B cell (primary cell): ENCODE measurements at regions not wholly inside any gene's neighbourhood (a gene's known extent, or its start where the extent isn't known, plus 50 kb on each side); places are given as distances from the start of the nearest gene placed in this dataset.
"Not testable (repeated sequence)": the region's sequence is repeated elsewhere in the genome, so short reads cannot be mapped to it uniquely, and the experiment has no call there.

ENCODE experiments used
- ATAC-seq: fragments of 200-7000 bp; cut with Tn5 transposase; one replicate; pipeline ENCODE4 v1.10.0; 2021; ENCODE audit warnings: low read depth, mild to moderate bottlenecking, moderate number of reproducible peaks, moderate library complexity
- CTCF ChIA-PET: fragments of 350-600 bp; sonication (Branson Sonifier 250); formaldehyde crosslinking; loops from one replicate; lab custom pipeline; 2021; ENCODE audit warnings: antibody characterized with exemption, inconsistent platforms; lab: Charles Lee
- POLR2A ChIA-PET: fragments of 350-600 bp; sonication (Branson Sonifier 250); formaldehyde crosslinking; loops from one replicate; lab custom pipeline; 2021; ENCODE audit warnings: antibody characterized with exemption; lab: Charles Lee
- DNase-seq: peaks from one replicate; pipeline ENCODE4 v3.0.0; 2013
- H2AFZ ChIP-seq: 2 replicates; pipeline ENCODE4 v1.6.1; 2012; ENCODE audit warnings: mild to moderate bottlenecking, low read depth, low read length; ENCODE audit not compliant: insufficient read depth, poor library complexity, severe bottlenecking
- H3K27ac ChIP-seq, 2 donors: 1 replicate in 1 of 2; 2 replicates in 1 of 2; pipeline ENCODE4 v1.5.1; 2012 to 2013; ENCODE audit warnings: low read length in 2 of 2, mild to moderate bottlenecking in 2 of 2, moderate library complexity in 1 of 2
- H3K27me3 ChIP-seq, 4 experiments: fragments of 200-600 bp in 1 of 4; sonication (generic) in 1 of 4; replicated peaks in 1 of 4; 1 replicate in 2 of 4; 2 replicates in 2 of 4; pipeline versions ENCODE4 v1.6.1 to v1.7.0; 2013 to 2016; ENCODE audit warnings: low read length in 3 of 4, mild to moderate bottlenecking in 2 of 4, mixed read lengths in 1 of 4, moderate library complexity in 1 of 4; ENCODE audit not compliant: insufficient read depth in 4 of 4, control insufficient read depth in 3 of 4; ENCODE audit errors: control extremely low read depth in 1 of 4
- H3K36me3 ChIP-seq, 2 experiments: replicated peaks in 1 of 2; 1 replicate in 1 of 2; 2 replicates in 1 of 2; pipeline versions ENCODE4 v1.6.1 to v1.7.1; 2013; ENCODE audit warnings: low read length in 1 of 2; ENCODE audit not compliant: insufficient read depth in 2 of 2, control insufficient read depth in 1 of 2; ENCODE audit errors: control extremely low read depth in 1 of 2, extremely low read depth in 1 of 2
- H3K4me1 ChIP-seq, 2 donors: fragments of 200-600 bp in 1 of 2; sonication (generic) in 1 of 2; 1 replicate in 1 of 2; 2 replicates in 1 of 2; pipeline versions ENCODE4 v1.5.1 to v1.6.1; 2013 to 2017; ENCODE audit warnings: low read length in 2 of 2; ENCODE audit not compliant: control insufficient read depth in 2 of 2, insufficient read depth in 2 of 2
- H3K4me2 ChIP-seq: replicated peaks from 2 replicates; pipeline ENCODE3; 2012; ENCODE audit warnings: mild to moderate bottlenecking, low read depth, low read length; ENCODE audit not compliant: poor library complexity, severe bottlenecking
- H3K4me3 ChIP-seq, 5 experiments: fragments of 200-600 bp in 1 of 5; sonication (generic) in 1 of 5; 1 replicate in 3 of 5; 2 replicates in 2 of 5; pipeline versions ENCODE4 v1.5.1 to v1.7.0; 2011 to 2016; ENCODE audit warnings: low read length in 4 of 5, mild to moderate bottlenecking in 4 of 5, low read depth in 2 of 5, control low read depth in 1 of 5, moderate library complexity in 1 of 5; ENCODE audit not compliant: insufficient read depth in 1 of 5; ENCODE audit errors: control extremely low read depth in 1 of 5, extremely low read depth in 1 of 5
- H3K79me2 ChIP-seq: fragments of 200-600 bp; sonication (generic); one replicate; pipeline ENCODE4 v1.6.0; 2016; ENCODE audit warnings: low read length; ENCODE audit not compliant: control insufficient read depth, insufficient read depth
- H3K9ac ChIP-seq: fragments of 200-600 bp; sonication (generic); 2 replicates; pipeline ENCODE4 v1.6.1; 2017; ENCODE audit warnings: mild to moderate bottlenecking, low read length, moderate library complexity
- H3K9me3 ChIP-seq, 3 donors: one replicate each; pipeline versions ENCODE4 v1.6.1 to v1.7.1; 2013; ENCODE audit warnings: low read length in 2 of 3; ENCODE audit not compliant: control insufficient read depth in 2 of 3, insufficient read depth in 1 of 3; ENCODE audit errors: control extremely low read depth in 1 of 3
- H4K20me1 ChIP-seq: 2 replicates; pipeline ENCODE4 v1.6.0; 2012; ENCODE audit warnings: mild to moderate bottlenecking, low read length; ENCODE audit not compliant: insufficient read depth, control insufficient read depth, poor library complexity, severe bottlenecking
- H3K27ac Mint-ChIP-seq: one replicate; pipeline ENCODE4 v1.8.0; 2021; ENCODE audit warnings: mixed read lengths
- H3K27me3 Mint-ChIP-seq: one replicate; pipeline ENCODE4 v1.8.0; 2021; ENCODE audit warnings: mixed read lengths
- H3K4me1 Mint-ChIP-seq: one replicate; pipeline ENCODE4 v1.8.0; 2021; ENCODE audit warnings: mixed read lengths
- H3K4me3 Mint-ChIP-seq: one replicate; pipeline ENCODE4 v1.8.0; 2021; ENCODE audit warnings: mixed read lengths
- H3K9me3 Mint-ChIP-seq: one replicate; pipeline ENCODE4 v1.8.0; 2022; ENCODE audit warnings: mixed read lengths; ENCODE audit not compliant: insufficient read depth
- EZH2 ChIP-seq: IDR thresholded peaks from 2 replicates; pipeline ENCODE4 v1.6.1; 2012; ENCODE audit warnings: borderline replicate concordance, low read depth, mild to moderate bottlenecking, moderate library complexity, low read length; ENCODE audit not compliant: insufficient read depth, poor library complexity, severe bottlenecking
- WGBS: methylation state at CpG from one replicate; pipeline ENCODE4 v1.1.5; 2013; ENCODE audit warnings: missing lambda C conversion rate; ENCODE audit not compliant: insufficient coverage; 5-methylcytosine and 5-hydroxymethylcytosine counted together
- intact Hi-C: fragments of 100-400 bp; cut with micrococcal nuclease; formaldehyde crosslinking; loops from one replicate; pipeline ENCODE4 v1.10.0; 2022
- TF ChIP-seq, protein P1 (sequence below): fragments of 200-600 bp; IDR thresholded peaks from one replicate; pipeline ENCODE4 v1.8.0; 2022; ENCODE audit warnings: antibody characterized with exemption, mild to moderate bottlenecking

GRCh38 chr12:70008944-70009343 lies 183.9 kb downstream of the MYRFL start:
- no peak overlapping the region for H3K9ac ChIP-seq
- peaks cover 9% of the 10 kb centered on the region for H3K9me3 Mint-ChIP-seq
- no peak for ATAC-seq

DNA sequence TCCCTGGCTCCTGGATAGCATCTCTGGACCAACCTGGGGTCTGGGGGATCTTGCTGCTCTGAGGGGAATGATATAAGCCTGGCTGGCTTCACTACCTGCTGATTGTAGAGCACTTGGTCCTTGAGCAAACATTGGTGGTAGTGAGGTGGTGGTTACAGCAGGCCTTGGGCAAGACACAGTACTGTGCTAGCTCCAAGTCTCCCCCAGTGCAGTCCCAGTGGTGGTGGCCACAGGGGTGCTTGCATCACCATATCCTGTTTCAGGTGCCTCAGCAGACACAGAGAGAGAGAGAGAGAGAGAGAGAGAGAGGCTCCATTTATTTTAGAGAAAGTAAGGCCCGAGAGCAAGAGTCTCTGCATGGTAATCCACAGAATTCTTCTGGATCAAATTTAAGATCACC lies 186.3 kb downstream of the MYRFL start:
- DNase-seq = no peak
- TF ChIP-seq, protein P1, sequence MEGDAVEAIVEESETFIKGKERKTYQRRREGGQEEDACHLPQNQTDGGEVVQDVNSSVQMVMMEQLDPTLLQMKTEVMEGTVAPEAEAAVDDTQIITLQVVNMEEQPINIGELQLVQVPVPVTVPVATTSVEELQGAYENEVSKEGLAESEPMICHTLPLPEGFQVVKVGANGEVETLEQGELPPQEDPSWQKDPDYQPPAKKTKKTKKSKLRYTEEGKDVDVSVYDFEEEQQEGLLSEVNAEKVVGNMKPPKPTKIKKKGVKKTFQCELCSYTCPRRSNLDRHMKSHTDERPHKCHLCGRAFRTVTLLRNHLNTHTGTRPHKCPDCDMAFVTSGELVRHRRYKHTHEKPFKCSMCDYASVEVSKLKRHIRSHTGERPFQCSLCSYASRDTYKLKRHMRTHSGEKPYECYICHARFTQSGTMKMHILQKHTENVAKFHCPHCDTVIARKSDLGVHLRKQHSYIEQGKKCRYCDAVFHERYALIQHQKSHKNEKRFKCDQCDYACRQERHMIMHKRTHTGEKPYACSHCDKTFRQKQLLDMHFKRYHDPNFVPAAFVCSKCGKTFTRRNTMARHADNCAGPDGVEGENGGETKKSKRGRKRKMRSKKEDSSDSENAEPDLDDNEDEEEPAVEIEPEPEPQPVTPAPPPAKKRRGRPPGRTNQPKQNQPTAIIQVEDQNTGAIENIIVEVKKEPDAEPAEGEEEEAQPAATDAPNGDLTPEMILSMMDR = no peak
- no peak for TF ChIP-seq EZH2
- H3K4me3 Mint-ChIP-seq = no peak overlapping the region
- intact Hi-C loops = no loop called here
- no peak overlapping the region for H3K9ac ChIP-seq
- no peak overlapping the region for H3K27ac Mint-ChIP-seq
- H3K4me1 ChIP-seq = no peaks in the 10 kb centered on the region
- ATAC-seq = no peak
- H3K4me1 Mint-ChIP-seq = no peaks in the 10 kb centered on the region
- no peak overlapping the region for H3K4me2 ChIP-seq
- no peaks in the 10 kb centered on the region for H3K79me2 ChIP-seq
- H2AFZ ChIP-seq = no peak overlapping the region
- H3K9me3 Mint-ChIP-seq = peaks cover 9% of the 10 kb centered on the region
- no peaks in the 10 kb centered on the region for H3K27me3 Mint-ChIP-seq
- H3K27me3 ChIP-seq = no peaks in the 10 kb centered on the region
- H3K4me3 ChIP-seq = no peak overlapping the region
- no peak overlapping the region for H3K27ac ChIP-seq
- H3K9me3 ChIP-seq = peaks cover 2 to 23% (median 18%) of the 10 kb centered on the region in 3 donors
- no peaks in the 10 kb centered on the region for H4K20me1 ChIP-seq
- no peaks in the 10 kb centered on the region for H3K36me3 ChIP-seq
- CTCF ChIA-PET = no interaction called here
- no CpG with 5 or more reads among the region's 1 CpG for WGBS
- POLR2A ChIA-PET = no interaction called here

More at GRCh38 chr12:70008944-70009343, 183.9 kb downstream of the MYRFL start:
- H3K4me1 Mint-ChIP-seq = no peaks in the 10 kb centered on the region
- no peaks in the 10 kb centered on the region for H3K27me3 Mint-ChIP-seq
- Histone ChIP-seq H3K27ac (no peak overlapping the region), H3K36me3 (no peaks in the 10 kb centered on the region), H3K4me1 (no peaks in the 10 kb centered on the region), H3K27me3 (no peaks in the 10 kb centered on the region), H2AFZ (no peak overlapping the region), H3K4me3 (no peak overlapping the region), H3K4me2 (no peak overlapping the region), H3K79me2 (no peaks in the 10 kb centered on the region), H3K9me3 (peaks cover 2 to 25% (median 23%) of the 10 kb centered on the region in 3 donors), H4K20me1 (no peaks in the 10 kb centered on the region)
- DNase-seq = no peak
- ChIA-PET CTCF (no interaction called here), POLR2A (no interaction called here)
- H3K4me3 Mint-ChIP-seq = no peak overlapping the region
- intact Hi-C loops = no loop called here
- TF ChIP-seq, protein P1 = no peak
- no peak for TF ChIP-seq EZH2
- H3K27ac Mint-ChIP-seq = no peak overlapping the region

GRCh38 chr12:70013016-70013415 lies 188.0 kb downstream of the MYRFL start:
- DNase-seq = not testable (repeated sequence)

More at GRCh38 chr12:70013016-70013415, 188.0 kb downstream of the MYRFL start:
- H3K27me3 Mint-ChIP-seq, H3K4me3 Mint-ChIP-seq, H3K36me3 ChIP-seq, POLR2A ChIA-PET, H4K20me1 ChIP-seq, intact Hi-C loops, CTCF ChIA-PET, H3K27me3 ChIP-seq, H3K27ac ChIP-seq, H3K79me2 ChIP-seq, H3K27ac Mint-ChIP-seq, H3K4me1 ChIP-seq, H3K4me2 ChIP-seq, H3K9me3 Mint-ChIP-seq, H3K4me1 Mint-ChIP-seq, H2AFZ ChIP-seq, ATAC-seq, H3K9ac ChIP-seq, H3K4me3 ChIP-seq: not testable (repeated sequence)
- peaks cover 0 to 12% (median 11%) of the 10 kb centered on the region in 3 donors for H3K9me3 ChIP-seq
- WGBS = 83% methylated on average over 13 of the region's 23 CpGs
